WTC11 (cell line): ENCODE measurements at regions not wholly inside any gene's neighbourhood (a gene's known extent, or its start where the extent isn't known, plus 50 kb on each side); places are given as distances from the start of the nearest gene placed in this dataset.

Source experiments
- ATAC-seq: fragments of 200-7000 bp; cut with Tn5 transposase; 2 replicates; pipeline ENCODE4 v1.10.0; 2021; ENCODE audit warnings: mild to moderate bottlenecking, moderate library complexity
- CTCF ChIA-PET: fragments of 300-600 bp; sonication (Branson Sonifier 250); formaldehyde crosslinking; loops from one replicate; lab custom pipeline; 2021; ENCODE audit warnings: antibody characterized with exemption; lab: Charles Lee
- POLR2A ChIA-PET: fragments of 350-600 bp; sonication (Branson Sonifier 250); formaldehyde crosslinking; loops from one replicate; lab custom pipeline; 2021; ENCODE audit warnings: antibody characterized with exemption; lab: Charles Lee
- DNase-seq: peaks from one replicate; pipeline ENCODE4 v3.0.0; 2021; ENCODE audit warnings: low spot score
- H3K27ac Mint-ChIP-seq: 2 replicates; pipeline ENCODE4 v1.8.0; 2021; ENCODE audit warnings: mixed read lengths
- H3K27me3 Mint-ChIP-seq: 2 replicates; pipeline ENCODE4 v1.8.0; 2021; ENCODE audit warnings: low read depth, mild to moderate bottlenecking, moderate library complexity, mixed read lengths
- H3K36me3 Mint-ChIP-seq: 2 replicates; pipeline ENCODE4 v1.8.0; 2021; ENCODE audit warnings: mixed read lengths
- H3K4me1 Mint-ChIP-seq: 2 replicates; pipeline ENCODE4 v1.8.0; 2022; ENCODE audit warnings: mixed read lengths
- H3K4me3 Mint-ChIP-seq: 2 replicates; pipeline ENCODE4 v1.8.0; 2021; ENCODE audit warnings: mild to moderate bottlenecking, moderate library complexity, mixed read lengths
- H3K9me3 Mint-ChIP-seq: 2 replicates; pipeline ENCODE4 v1.8.0; 2021; ENCODE audit warnings: mixed read lengths
- AR ChIP-seq: fragments of 250-450 bp; sonication (Bioruptor Pico); IDR thresholded peaks from 2 replicates; pipeline ENCODE4 v1.9.0; 2021; ENCODE audit warnings: mild to moderate bottlenecking
- CBFB ChIP-seq: sonication (generic); formaldehyde crosslinking; IDR thresholded peaks from 2 replicates; pipeline ENCODE4 v1.8.1; 2022; ENCODE audit warnings: mild to moderate bottlenecking, low read depth, missing genetic modification reagents
- CREB1 ChIP-seq: sonication (generic); formaldehyde crosslinking; IDR thresholded peaks from 2 replicates; pipeline ENCODE4 v1.8.0; 2023; ENCODE audit warnings: mild to moderate bottlenecking, missing genetic modification reagents
- ESRRA ChIP-seq: sonication (generic); formaldehyde crosslinking; IDR thresholded peaks from 2 replicates; pipeline ENCODE4 v1.8.1; 2022; ENCODE audit warnings: mild to moderate bottlenecking, missing genetic modification reagents, borderline replicate concordance
- FOXK1 ChIP-seq: sonication (generic); formaldehyde crosslinking; IDR thresholded peaks from 2 replicates; pipeline ENCODE4 v1.8.0; 2022; ENCODE audit warnings: mild to moderate bottlenecking, moderate library complexity, missing genetic modification reagents
- GTF2I ChIP-seq: fragments of 250-450 bp; sonication (Bioruptor Pico); conservative IDR thresholded peaks from 2 replicates; pipeline ENCODE4 v1.4.0; 2021; ENCODE audit warnings: mild to moderate bottlenecking
- KAT7 ChIP-seq: sonication (generic); formaldehyde crosslinking; IDR thresholded peaks from 2 replicates; pipeline ENCODE4 v1.8.1; 2023; ENCODE audit warnings: missing genetic modification reagents, mild to moderate bottlenecking, borderline replicate concordance
- MLX ChIP-seq: sonication (generic); formaldehyde crosslinking; IDR thresholded peaks from 2 replicates; pipeline ENCODE4 v1.8.1; 2023; ENCODE audit warnings: mild to moderate bottlenecking, missing genetic modification reagents, moderate library complexity
- NR1H2 ChIP-seq: sonication (generic); formaldehyde crosslinking; IDR thresholded peaks from 2 replicates; pipeline ENCODE4 v1.9.0; 2021; ENCODE audit warnings: mild to moderate bottlenecking, moderate library complexity, missing genetic modification reagents
- OVOL2 ChIP-seq: fragments of 250-450 bp; sonication (Bioruptor Pico); IDR thresholded peaks from 2 replicates; pipeline ENCODE4 v1.9.0; 2021; ENCODE audit warnings: mild to moderate bottlenecking, borderline replicate concordance
- RELA ChIP-seq: sonication (generic); formaldehyde crosslinking; IDR thresholded peaks from 2 replicates; pipeline ENCODE4 v1.8.1; 2022; ENCODE audit warnings: missing genetic modification reagents, mild to moderate bottlenecking, borderline replicate concordance
- RORB ChIP-seq: fragments of 250-450 bp; sonication (Bioruptor Pico); IDR thresholded peaks from 2 replicates; pipeline ENCODE4 v1.9.0; 2021; ENCODE audit warnings: mild to moderate bottlenecking
- SMAD3 ChIP-seq: sonication (generic); formaldehyde crosslinking; IDR thresholded peaks from 2 replicates; pipeline ENCODE4 v1.8.0; 2022; ENCODE audit warnings: missing genetic modification reagents, mild to moderate bottlenecking, borderline replicate concordance
- SMAD4 ChIP-seq: sonication (generic); formaldehyde crosslinking; IDR thresholded peaks from 2 replicates; pipeline ENCODE4 v1.8.0; 2022; ENCODE audit warnings: mild to moderate bottlenecking, missing genetic modification reagents
- SOX15 ChIP-seq: fragments of 250-450 bp; sonication (Bioruptor Pico); IDR thresholded peaks from 2 replicates; pipeline ENCODE4 v1.9.0; 2021; ENCODE audit warnings: mild to moderate bottlenecking
- TCF7 ChIP-seq: sonication (generic); formaldehyde crosslinking; IDR thresholded peaks from 2 replicates; pipeline ENCODE4 v1.8.0; 2022; ENCODE audit warnings: mild to moderate bottlenecking, low read depth, missing genetic modification reagents, moderate library complexity
- TEAD1 ChIP-seq: sonication (generic); formaldehyde crosslinking; IDR thresholded peaks from 2 replicates; pipeline ENCODE4 v1.8.0; 2022; ENCODE audit warnings: mild to moderate bottlenecking, missing genetic modification reagents
- TP53 ChIP-seq: sonication (generic); formaldehyde crosslinking; IDR thresholded peaks from 2 replicates; pipeline ENCODE4 v1.8.1; 2023; ENCODE audit warnings: mild to moderate bottlenecking, missing genetic modification reagents
- USF1 ChIP-seq: sonication (generic); formaldehyde crosslinking; IDR thresholded peaks from 2 replicates; pipeline ENCODE4 v1.8.0; 2022; ENCODE audit warnings: mild to moderate bottlenecking, missing genetic modification reagents
- USF2 ChIP-seq: sonication (generic); formaldehyde crosslinking; IDR thresholded peaks from 2 replicates; pipeline ENCODE4 v1.8.1; 2023; ENCODE audit warnings: mild to moderate bottlenecking, missing genetic modification reagents, moderate library complexity
- ZNF423 ChIP-seq: fragments of 250-450 bp; sonication (Bioruptor Pico); IDR thresholded peaks from 2 replicates; pipeline ENCODE4 v2.1.2; 2022; ENCODE audit warnings: mild to moderate bottlenecking, moderate library complexity
- ZSCAN18 ChIP-seq: fragments of 250-450 bp; sonication (Bioruptor Pico); IDR thresholded peaks from 2 replicates; pipeline ENCODE4 v2.1.2; 2022; ENCODE audit warnings: mild to moderate bottlenecking, moderate library complexity
- TF ChIP-seq, protein P1 (sequence below): sonication (generic); formaldehyde crosslinking; IDR thresholded peaks from 2 replicates; pipeline ENCODE4 v1.8.0; 2022; ENCODE audit warnings: mild to moderate bottlenecking, missing genetic modification reagents
- TF ChIP-seq, protein P2 (sequence below): sonication (generic); formaldehyde crosslinking; conservative IDR thresholded peaks from 2 replicates; pipeline ENCODE4 v1.8.1; 2022; ENCODE audit warnings: mild to moderate bottlenecking, missing genetic modification reagents

DNA sequence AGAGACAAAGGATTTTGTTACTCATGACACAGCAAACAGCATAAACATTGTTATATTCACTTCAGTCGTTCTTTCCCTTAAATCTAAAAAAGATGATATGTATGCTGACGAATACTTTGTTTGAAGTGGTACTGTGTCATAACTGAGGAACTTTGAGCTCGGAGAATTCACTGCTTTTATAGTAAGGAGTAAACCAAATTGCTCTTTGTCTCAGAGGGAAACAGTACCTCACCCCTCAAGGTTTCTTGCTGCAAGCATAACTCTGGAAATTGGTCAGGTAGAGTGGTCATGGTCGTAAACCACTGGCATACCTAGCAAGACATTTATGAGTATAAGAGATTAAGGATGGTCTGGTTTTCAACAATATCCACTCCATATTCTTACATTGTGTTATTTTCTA lies 160.2 kb upstream of the OR4E1 start (continued):
- TF ChIP-seq MLX (CRISPR knock-in tag) (no peak), TCF7 (CRISPR knock-in tag) (no peak), TP53 (CRISPR knock-in tag) (no peak), FOXK1 (CRISPR knock-in tag) (no peak), GTF2I (CRISPR knock-in tag) (no peak), CBFB (CRISPR knock-in tag) (no peak), RELA (CRISPR knock-in tag) (no peak)
- TF ChIP-seq, protein P1, sequence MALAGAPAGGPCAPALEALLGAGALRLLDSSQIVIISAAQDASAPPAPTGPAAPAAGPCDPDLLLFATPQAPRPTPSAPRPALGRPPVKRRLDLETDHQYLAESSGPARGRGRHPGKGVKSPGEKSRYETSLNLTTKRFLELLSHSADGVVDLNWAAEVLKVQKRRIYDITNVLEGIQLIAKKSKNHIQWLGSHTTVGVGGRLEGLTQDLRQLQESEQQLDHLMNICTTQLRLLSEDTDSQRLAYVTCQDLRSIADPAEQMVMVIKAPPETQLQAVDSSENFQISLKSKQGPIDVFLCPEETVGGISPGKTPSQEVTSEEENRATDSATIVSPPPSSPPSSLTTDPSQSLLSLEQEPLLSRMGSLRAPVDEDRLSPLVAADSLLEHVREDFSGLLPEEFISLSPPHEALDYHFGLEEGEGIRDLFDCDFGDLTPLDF (CRISPR knock-in tag): no peak

DNA sequence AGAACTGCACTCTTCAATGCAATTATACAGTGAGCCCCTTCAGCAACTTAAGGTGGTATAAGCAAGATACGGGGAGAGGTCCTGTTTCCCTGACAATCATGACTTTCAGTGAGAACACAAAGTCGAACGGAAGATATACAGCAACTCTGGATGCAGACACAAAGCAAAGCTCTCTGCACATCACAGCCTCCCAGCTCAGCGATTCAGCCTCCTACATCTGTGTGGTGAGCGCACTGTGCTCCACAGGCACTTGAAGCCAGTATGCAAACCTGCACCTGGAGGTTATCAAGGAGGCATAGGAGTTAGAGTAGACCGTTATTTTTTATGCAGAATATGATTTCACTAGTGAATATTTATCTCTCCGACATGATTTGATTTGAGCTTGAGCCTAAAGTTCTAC lies 152.2 kb upstream of the OR4E1 start:
- CTCF ChIA-PET: interaction anchor here (0.6 to 2.6 kb wide), 13 partner anchors 10 to 256 kb away, joined by 3 to 29 read pairs (median 4); no protein-coding TSS in a partner anchor
- TF ChIP-seq USF1 (CRISPR knock-in tag) (no peak), NR1H2 (CRISPR knock-in tag) (no peak), CREB1 (CRISPR knock-in tag) (no peak), ZSCAN18 (CRISPR knock-in tag) (no peak), AR (CRISPR knock-in tag) (no peak), KAT7 (CRISPR knock-in tag) (no peak), USF2 (CRISPR knock-in tag) (no peak), RORB (CRISPR knock-in tag) (no peak), ZNF423 (no peak), SMAD4 (CRISPR knock-in tag) (no peak), SMAD3 (no peak), TCF7 (CRISPR knock-in tag) (no peak), SOX15 (no peak), OVOL2 (no peak), TEAD1 (CRISPR knock-in tag) (no peak), ESRRA (no peak)
- TF ChIP-seq, protein P2, sequence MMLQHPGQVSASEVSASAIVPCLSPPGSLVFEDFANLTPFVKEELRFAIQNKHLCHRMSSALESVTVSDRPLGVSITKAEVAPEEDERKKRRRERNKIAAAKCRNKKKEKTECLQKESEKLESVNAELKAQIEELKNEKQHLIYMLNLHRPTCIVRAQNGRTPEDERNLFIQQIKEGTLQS (CRISPR knock-in tag): no peak
- TF ChIP-seq, all 79 proteins: peak for 0

More for the DNA sequence above, 152.2 kb upstream of the OR4E1 start:
- no peak overlapping the region for H3K4me3 Mint-ChIP-seq
- POLR2A ChIA-PET: no interaction called here
- DNase-seq (no peak), ATAC-seq (no peak)
- peaks cover 11% of the 10 kb centered on the region; the same call in 1 of the 2 replicates for H3K27me3 Mint-ChIP-seq
- no peaks in the 10 kb centered on the region for H3K9me3 Mint-ChIP-seq
- peaks cover 7% of the 10 kb centered on the region for H3K4me1 Mint-ChIP-seq
- no peaks in the 10 kb centered on the region for H3K36me3 Mint-ChIP-seq
- H3K27ac Mint-ChIP-seq: no peak overlapping the region
